ENCODE measurements at regions not wholly inside any gene's neighbourhood (a gene's known extent, or its start where the extent isn't known, plus 50 kb on each side); places are given as distances from the start of the nearest gene placed in this dataset.

- TF ChIP-seq HES1 (IDR thresholded peaks at IDR 0.05; ENCODE audit: low read depth), result no peak
- no peak for TF ChIP-seq CTCF (IDR thresholded peaks at IDR 0.05 in 2 of 3, conservative IDR thresholded peaks at IDR 0.05 in 1 of 3; ENCODE audit: insufficient read depth in 2 of 3, low read depth in 1 of 3, low read length in 3 of 3)
- TF ChIP-seq CBX1 (IDR thresholded peaks at IDR 0.05; ENCODE audit: low read depth), result no peak
- TF ChIP-seq PHF8 (IDR thresholded peaks at IDR 0.05; ENCODE audit: borderline replicate concordance, low read length), result no peak
- no peak for TF ChIP-seq KDM2B (CRISPR knock-in tag; IDR thresholded peaks at IDR 0.05)
- TF ChIP-seq EZH2 (IDR thresholded peaks at IDR 0.05; ENCODE audit: borderline replicate concordance, low read depth, low read length), result no peak
- no peak for TF ChIP-seq ELK1 (CRISPR knock-in tag; IDR thresholded peaks at IDR 0.05)
Measured at GRCh38 chr15:53115563-53115962, 325.4 kb upstream of the ONECUT1 start.
